ENCODE measurements at regions not wholly inside any gene's neighbourhood (a gene's known extent, or its start where the extent isn't known, plus 50 kb on each side); places are given as distances from the start of the nearest gene placed in this dataset.

GRCh38 chr12:46535376-46535775 lies 162.8 kb upstream of the SLC38A2 start:
- no peak for DNase-seq (ENCODE audit: low spot score)
- no peak overlapping the region for H3K4me3 ChIP-seq (ENCODE audit: severe bottlenecking)
- no peak for ATAC-seq (ENCODE audit: low read depth)
- H3K27me3 ChIP-seq (ENCODE audit: insufficient read depth, poor library complexity, severe bottlenecking), result no peaks in the 10 kb centered on the region
- H3K9me3 ChIP-seq (ENCODE audit: severe bottlenecking), result no peaks in the 10 kb centered on the region
- H3K36me3 ChIP-seq (ENCODE audit: low read depth), result no peaks in the 10 kb centered on the region
- no peak overlapping the region for H3K27ac ChIP-seq (ENCODE audit: poor library complexity, severe bottlenecking)
- TF ChIP-seq, protein P1, sequence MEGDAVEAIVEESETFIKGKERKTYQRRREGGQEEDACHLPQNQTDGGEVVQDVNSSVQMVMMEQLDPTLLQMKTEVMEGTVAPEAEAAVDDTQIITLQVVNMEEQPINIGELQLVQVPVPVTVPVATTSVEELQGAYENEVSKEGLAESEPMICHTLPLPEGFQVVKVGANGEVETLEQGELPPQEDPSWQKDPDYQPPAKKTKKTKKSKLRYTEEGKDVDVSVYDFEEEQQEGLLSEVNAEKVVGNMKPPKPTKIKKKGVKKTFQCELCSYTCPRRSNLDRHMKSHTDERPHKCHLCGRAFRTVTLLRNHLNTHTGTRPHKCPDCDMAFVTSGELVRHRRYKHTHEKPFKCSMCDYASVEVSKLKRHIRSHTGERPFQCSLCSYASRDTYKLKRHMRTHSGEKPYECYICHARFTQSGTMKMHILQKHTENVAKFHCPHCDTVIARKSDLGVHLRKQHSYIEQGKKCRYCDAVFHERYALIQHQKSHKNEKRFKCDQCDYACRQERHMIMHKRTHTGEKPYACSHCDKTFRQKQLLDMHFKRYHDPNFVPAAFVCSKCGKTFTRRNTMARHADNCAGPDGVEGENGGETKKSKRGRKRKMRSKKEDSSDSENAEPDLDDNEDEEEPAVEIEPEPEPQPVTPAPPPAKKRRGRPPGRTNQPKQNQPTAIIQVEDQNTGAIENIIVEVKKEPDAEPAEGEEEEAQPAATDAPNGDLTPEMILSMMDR (IDR thresholded peaks at IDR 0.05; ENCODE audit: poor library complexity, severe bottlenecking), result no peak
- H3K4me1 ChIP-seq (ENCODE audit: insufficient read depth, poor library complexity, severe bottlenecking), result no peaks in the 10 kb centered on the region

GRCh38 chr12:46534327-46534840 lies 161.8 kb upstream of the SLC38A2 start:
- H3K27ac ChIP-seq (ENCODE audit: poor library complexity, severe bottlenecking), result no peak overlapping the region
- ATAC-seq (ENCODE audit: low read depth) (no peak), DNase-seq (ENCODE audit: low spot score) (no peak)
- H3K27me3 ChIP-seq (ENCODE audit: insufficient read depth, poor library complexity, severe bottlenecking), result no peaks in the 10 kb centered on the region
- H3K4me1 ChIP-seq (ENCODE audit: insufficient read depth, poor library complexity, severe bottlenecking), result no peaks in the 10 kb centered on the region
- no peak overlapping the region for H3K4me3 ChIP-seq (ENCODE audit: severe bottlenecking)
- no peaks in the 10 kb centered on the region for H3K36me3 ChIP-seq (ENCODE audit: low read depth)
- TF ChIP-seq, protein P1 (IDR thresholded peaks at IDR 0.05; ENCODE audit: poor library complexity, severe bottlenecking), result no peak
- no peaks in the 10 kb centered on the region for H3K9me3 ChIP-seq (ENCODE audit: severe bottlenecking)

DNA sequence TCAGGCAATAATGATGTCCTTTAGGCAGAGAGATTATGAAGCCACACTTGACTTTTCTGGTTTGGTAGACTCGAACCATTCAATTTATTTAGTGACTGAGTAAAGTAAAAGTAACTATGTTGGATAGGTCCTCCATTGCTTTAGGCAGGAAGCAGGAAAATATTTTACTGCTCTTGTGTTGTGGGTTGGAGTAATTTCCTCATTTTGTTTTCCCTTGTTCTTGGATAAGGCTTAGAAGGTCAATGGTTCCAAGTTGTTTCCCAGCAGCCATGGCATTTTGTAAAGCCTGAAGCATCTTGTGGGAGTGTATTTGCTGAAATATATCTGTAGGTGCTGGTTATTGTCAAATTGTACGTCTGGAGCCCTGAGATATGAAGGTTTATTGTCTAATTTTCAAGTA lies 161.2 kb upstream of the SLC38A2 start:
- no peaks in the 10 kb centered on the region for H3K36me3 ChIP-seq (ENCODE audit: low read depth)
- H3K4me3 ChIP-seq (ENCODE audit: severe bottlenecking), result no peak overlapping the region
- no peaks in the 10 kb centered on the region for H3K27me3 ChIP-seq (ENCODE audit: insufficient read depth, poor library complexity, severe bottlenecking)
- no peak overlapping the region for H3K27ac ChIP-seq (ENCODE audit: poor library complexity, severe bottlenecking)
- H3K9me3 ChIP-seq (ENCODE audit: severe bottlenecking), result no peaks in the 10 kb centered on the region
- DNase-seq (ENCODE audit: low spot score) (no peak), ATAC-seq (ENCODE audit: low read depth) (no peak)
- TF ChIP-seq, protein P1 (IDR thresholded peaks at IDR 0.05; ENCODE audit: poor library complexity, severe bottlenecking), result no peak
- H3K4me1 ChIP-seq (ENCODE audit: insufficient read depth, poor library complexity, severe bottlenecking), result no peaks in the 10 kb centered on the region

DNA sequence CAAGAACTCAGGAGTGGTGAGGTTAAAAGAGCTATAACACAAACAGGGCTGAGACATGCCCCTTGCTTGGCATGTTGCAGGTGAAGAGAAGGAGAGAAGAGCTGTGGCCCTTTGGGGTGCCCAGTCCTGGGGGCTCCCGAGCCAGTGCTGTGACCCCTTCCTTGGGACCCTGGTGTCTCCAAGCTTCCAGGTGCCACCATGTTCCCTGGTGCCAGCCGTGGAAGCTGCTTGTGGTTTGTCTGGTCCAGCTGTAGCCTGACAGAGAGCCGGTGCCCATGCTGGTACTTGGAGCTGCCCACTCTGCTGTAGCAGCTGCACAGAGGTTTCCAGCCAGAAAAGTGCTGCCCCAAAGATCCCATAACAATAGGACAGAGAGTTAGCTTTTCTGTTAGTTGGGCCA lies 159.2 kb upstream of the SLC38A2 start:
- Histone ChIP-seq H3K27me3 (ENCODE audit: insufficient read depth, poor library complexity, severe bottlenecking) (no peaks in the 10 kb centered on the region), H3K4me1 (ENCODE audit: insufficient read depth, poor library complexity, severe bottlenecking) (no peaks in the 10 kb centered on the region), H3K36me3 (ENCODE audit: low read depth) (no peaks in the 10 kb centered on the region), H3K9me3 (ENCODE audit: severe bottlenecking) (no peaks in the 10 kb centered on the region), H3K27ac (ENCODE audit: poor library complexity, severe bottlenecking) (no peak overlapping the region), H3K4me3 (ENCODE audit: severe bottlenecking) (no peak overlapping the region)
- ATAC-seq (ENCODE audit: low read depth) (no peak), DNase-seq (ENCODE audit: low spot score) (no peak)
- TF ChIP-seq, protein P1 (IDR thresholded peaks at IDR 0.05; ENCODE audit: poor library complexity, severe bottlenecking), result no peak

DNA sequence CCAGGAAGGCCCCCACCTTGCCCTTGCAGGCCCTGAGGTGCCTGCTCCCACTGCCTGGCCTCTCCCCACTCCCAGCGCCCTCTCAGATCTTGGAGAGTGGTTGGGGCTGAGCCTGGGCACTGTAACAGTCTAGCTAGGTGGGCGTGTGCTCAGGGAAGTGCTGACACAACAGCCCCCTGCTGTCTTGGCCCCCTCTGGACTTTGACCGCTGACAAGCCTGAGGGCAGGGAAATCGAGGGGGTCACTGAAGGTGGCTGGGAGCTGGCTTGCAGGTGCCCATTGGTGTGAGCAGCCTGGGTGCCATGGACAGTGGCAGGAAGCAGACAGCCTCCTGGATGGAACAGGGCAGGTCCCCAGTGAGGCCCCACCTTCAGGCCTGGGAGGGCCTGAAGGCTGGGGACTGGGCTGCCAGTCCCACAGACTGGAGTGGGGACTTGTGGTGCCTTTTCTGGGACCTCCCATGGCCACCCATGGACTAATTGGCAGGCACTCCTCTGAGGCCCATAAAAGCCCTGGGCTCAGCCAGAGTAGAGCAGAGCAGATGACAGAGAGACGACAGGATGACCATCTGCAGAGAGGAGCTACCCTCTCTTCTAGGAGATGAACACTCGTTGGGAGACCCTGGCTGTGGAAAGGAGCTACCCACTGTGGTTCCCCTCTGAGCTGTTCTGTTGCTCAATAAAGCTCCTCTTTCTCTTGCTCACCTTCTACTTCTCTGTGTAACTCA lies 158.6 kb upstream of the SLC38A2 start:
- Histone ChIP-seq H3K4me3 (ENCODE audit: severe bottlenecking) (no peak overlapping the region), H3K36me3 (ENCODE audit: low read depth) (no peaks in the 10 kb centered on the region), H3K27me3 (ENCODE audit: insufficient read depth, poor library complexity, severe bottlenecking) (no peaks in the 10 kb centered on the region), H3K4me1 (ENCODE audit: insufficient read depth, poor library complexity, severe bottlenecking) (no peaks in the 10 kb centered on the region), H3K9me3 (ENCODE audit: severe bottlenecking) (no peaks in the 10 kb centered on the region), H3K27ac (ENCODE audit: poor library complexity, severe bottlenecking) (no peak overlapping the region)
- ATAC-seq (ENCODE audit: low read depth) (no peak), DNase-seq (ENCODE audit: low spot score) (no peak)
- TF ChIP-seq, protein P1 (IDR thresholded peaks at IDR 0.05; ENCODE audit: poor library complexity, severe bottlenecking), result no peak

All from RWPE2 (cell line).